HG02678 (cell line): ENCODE measurements at regions not wholly inside any gene's neighbourhood (a gene's known extent, or its start where the extent isn't known, plus 50 kb on each side); places are given as distances from the start of the nearest gene placed in this dataset.
"Not testable (repeated sequence)": the region's sequence is repeated elsewhere in the genome, so short reads cannot be mapped to it uniquely, and the experiment has no call there.

Source experiments
- ATAC-seq: cut with Tn5 transposase; IDR thresholded peaks from one replicate; pipeline ENCODE4 v1.9.1; 2021; ENCODE audit warnings: mild to moderate bottlenecking, moderate library complexity; ENCODE audit not compliant: unreplicated experiment

- ATAC-seq = no peak
Measured at GRCh38 chr14:30214014-30214413, 286.4 kb upstream of the PRKD1 start.

GRCh38 chr14:30214461-30215090 lies 286.9 kb upstream of the PRKD1 start:
- ATAC-seq = no peak

- ATAC-seq = no peak
Measured at GRCh38 chr14:30218907-30219306, 291.3 kb upstream of the PRKD1 start.

GRCh38 chr14:30221546-30221945 lies 293.9 kb upstream of the PRKD1 start:
- ATAC-seq = no peak

- ATAC-seq = no peak
Measured at GRCh38 chr14:30223385-30223785, 295.7 kb upstream of the PRKD1 start.

GRCh38 chr14:30223966-30224365 lies 296.3 kb upstream of the PRKD1 start:
- ATAC-seq = no peak

- ATAC-seq = no peak
Measured at GRCh38 chr14:30225176-30225575, 297.5 kb upstream of the PRKD1 start.

- no peak for ATAC-seq
Measured at GRCh38 chr14:30227436-30227835, 299.8 kb upstream of the PRKD1 start.

- no peak for ATAC-seq
Measured at GRCh38 chr14:30227876-30228275, 300.2 kb upstream of the PRKD1 start.

GRCh38 chr14:30230719-30231118 lies 303.1 kb upstream of the PRKD1 start:
- no peak for ATAC-seq

GRCh38 chr14:30234966-30235365 lies 307.3 kb upstream of the PRKD1 start:
- no peak for ATAC-seq

GRCh38 chr14:30235485-30235884 lies 307.8 kb upstream of the PRKD1 start:
- ATAC-seq = no peak

- ATAC-seq = no peak
Measured at GRCh38 chr14:30238936-30239335, 311.3 kb upstream of the PRKD1 start.

- ATAC-seq = no peak
Measured at GRCh38 chr14:30240018-30240417, 312.4 kb upstream of the PRKD1 start.

GRCh38 chr14:30240685-30241084 lies 313.0 kb upstream of the PRKD1 start:
- ATAC-seq = no peak

- no peak for ATAC-seq
Measured at GRCh38 chr14:30242744-30243143, 315.1 kb upstream of the PRKD1 start.

GRCh38 chr14:30243207-30243606 lies 315.6 kb upstream of the PRKD1 start:
- no peak for ATAC-seq

GRCh38 chr14:30243805-30244204 lies 315.2 kb upstream of the G2E3 start:
- no peak for ATAC-seq

- ATAC-seq = not testable (repeated sequence)
Measured at GRCh38 chr14:30244348-30244747, 314.6 kb upstream of the G2E3 start.

- no peak for ATAC-seq
Measured at GRCh38 chr14:30251017-30251416, 307.9 kb upstream of the G2E3 start.

- no peak for ATAC-seq
Measured at GRCh38 chr14:30251557-30252100, 307.3 kb upstream of the G2E3 start.

GRCh38 chr14:30252151-30252550 lies 306.8 kb upstream of the G2E3 start:
- ATAC-seq = no peak
